ENCODE measurements at regions not wholly inside any gene's neighbourhood (a gene's known extent, or its start where the extent isn't known, plus 50 kb on each side); places are given as distances from the start of the nearest gene placed in this dataset.

- H3K4me3 ChIP-seq (ENCODE audit: low read depth, low read length): no peak overlapping the region
- no peak for DNase-seq (ENCODE audit: low read depth)
- TF ChIP-seq CTCF (conservative IDR thresholded peaks at IDR 0.05; ENCODE audit: low read depth, low read length): no peak
Measured at GRCh38 chr10:129111922-129112321, 355.1 kb upstream of the MGMT start.

GRCh38 chr10:129114588-129114987, 352.5 kb upstream of the MGMT start:
- DNase-seq (ENCODE audit: low read depth): no peak
- H3K4me3 ChIP-seq (ENCODE audit: low read depth, low read length): no peak overlapping the region

GRCh38 chr10:129116371-129116770, 350.7 kb upstream of the MGMT start:
- TF ChIP-seq CTCF (conservative IDR thresholded peaks at IDR 0.05; ENCODE audit: low read depth, low read length): no peak
- H3K4me3 ChIP-seq (ENCODE audit: low read depth, low read length): no peak overlapping the region
- DNase-seq (ENCODE audit: low read depth): no peak

More at GRCh38 chr10:129114588-129114987, 352.5 kb upstream of the MGMT start:
- TF ChIP-seq CTCF (conservative IDR thresholded peaks at IDR 0.05; ENCODE audit: low read depth, low read length): no peak

- no peak overlapping the region for H3K4me3 ChIP-seq (ENCODE audit: low read depth, low read length)
- no peak for DNase-seq (ENCODE audit: low read depth)
- no peak for TF ChIP-seq CTCF (conservative IDR thresholded peaks at IDR 0.05; ENCODE audit: low read depth, low read length)
Measured at GRCh38 chr10:129120441-129120840, 346.6 kb upstream of the MGMT start.

GRCh38 chr10:129122846-129123245, 344.2 kb upstream of the MGMT start:
- no peak overlapping the region for H3K4me3 ChIP-seq (ENCODE audit: low read depth, low read length)
- no peak for TF ChIP-seq CTCF (conservative IDR thresholded peaks at IDR 0.05; ENCODE audit: low read depth, low read length)
- no peak for DNase-seq (ENCODE audit: low read depth)

GRCh38 chr10:129123428-129123827, 343.6 kb upstream of the MGMT start:
- TF ChIP-seq CTCF (conservative IDR thresholded peaks at IDR 0.05; ENCODE audit: low read depth, low read length): no peak
- DNase-seq (ENCODE audit: low read depth): no peak
- H3K4me3 ChIP-seq (ENCODE audit: low read depth, low read length): no peak overlapping the region

GRCh38 chr10:129126982-129127381, 340.1 kb upstream of the MGMT start:
- DNase-seq (ENCODE audit: low read depth): no peak
- H3K4me3 ChIP-seq (ENCODE audit: low read depth, low read length): no peak overlapping the region
- TF ChIP-seq CTCF (conservative IDR thresholded peaks at IDR 0.05; ENCODE audit: low read depth, low read length): no peak
